ENCODE measurements at regions not wholly inside any gene's neighbourhood (a gene's known extent, or its start where the extent isn't known, plus 50 kb on each side); places are given as distances from the start of the nearest gene placed in this dataset.

DNA sequence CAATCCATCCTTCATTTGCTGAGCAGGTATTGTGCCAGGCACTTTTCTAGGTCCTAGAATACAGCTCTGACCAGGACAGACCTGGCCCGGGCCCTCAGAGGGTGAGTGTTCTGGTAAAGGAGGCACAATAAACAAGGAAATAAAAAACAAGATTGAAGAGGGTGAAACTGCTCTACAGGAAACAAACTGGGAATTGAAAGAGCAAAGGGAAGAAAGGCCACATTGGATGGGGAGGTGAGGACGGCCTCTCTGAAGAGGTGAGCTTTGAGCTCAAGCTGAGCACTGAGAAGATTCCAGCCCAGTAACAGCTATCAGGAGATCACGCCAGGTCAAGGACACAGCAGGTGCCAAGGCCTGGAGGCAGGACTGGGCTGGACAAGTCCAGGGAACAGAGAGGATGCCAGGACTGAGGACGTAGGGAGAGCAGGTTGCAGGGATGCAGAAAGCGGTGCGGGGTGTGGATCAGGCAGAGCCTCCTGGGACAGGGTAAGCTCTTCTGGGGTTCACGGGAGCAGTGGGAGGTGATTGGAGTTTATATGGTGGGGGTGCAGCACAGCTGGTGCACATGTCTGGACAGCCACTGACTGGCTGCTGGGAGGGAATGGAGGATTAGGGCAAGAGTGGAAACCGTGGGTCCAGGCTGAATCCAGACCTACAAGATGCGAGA is 433.3 kb downstream of the PREX1 start:
- Histone ChIP-seq H3K4me1 (ENCODE audit: control insufficient read depth, insufficient read depth, low read length, poor library complexity, severe bottlenecking) (peaks cover 3% of the 10 kb centered on the region), H3K36me3 (ENCODE audit: control insufficient read depth, insufficient read depth, low read length) (no peaks in the 10 kb centered on the region), H3K4me3 (ENCODE audit: extremely low read depth, insufficient read depth, low read length, poor library complexity, severe bottlenecking) (no peak overlapping the region), H3K9me3 (ENCODE audit: control insufficient read depth, low read length) (peaks cover 19% of the 10 kb centered on the region), H3K27ac (ENCODE audit: low read depth, low read length, severe bottlenecking) (no peak overlapping the region)
- WGBS, 2 experiments (ENCODE audit: insufficient coverage in 2 of 2): 92 to 94% methylated on average over 9 of the region's 9 CpGs

DNA sequence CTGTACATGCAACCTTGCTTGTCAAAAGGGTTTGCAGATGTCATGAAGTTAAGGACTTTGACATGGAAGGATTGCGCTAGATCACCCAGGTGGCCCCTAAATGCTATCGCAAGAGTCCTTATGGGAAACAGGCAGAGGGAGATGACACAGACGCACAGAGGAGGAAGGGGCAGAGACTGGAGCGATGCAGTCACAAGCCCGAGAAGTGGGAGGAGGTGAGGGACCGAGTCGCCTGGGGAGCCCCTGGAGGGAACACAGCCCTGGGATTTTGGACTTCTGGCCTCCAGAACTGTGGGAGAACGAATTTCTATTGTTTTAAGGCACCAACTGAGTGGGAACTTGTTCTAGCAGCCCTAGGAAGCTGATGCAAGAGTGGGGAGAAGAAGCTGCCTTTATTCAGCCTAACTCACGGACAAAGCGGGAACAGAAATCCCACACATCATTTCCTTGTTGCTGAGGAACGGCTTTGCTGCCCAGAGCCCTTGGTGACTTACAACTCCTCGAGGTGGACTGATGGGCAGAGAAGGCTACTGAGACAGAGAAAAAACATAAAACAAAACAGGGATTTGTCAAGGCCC is 434.0 kb downstream of the PREX1 start:
- Histone ChIP-seq H3K27ac (ENCODE audit: low read depth, low read length, severe bottlenecking) (no peak overlapping the region), H3K4me1 (ENCODE audit: control insufficient read depth, insufficient read depth, low read length, poor library complexity, severe bottlenecking) (peaks cover 3% of the 10 kb centered on the region), H3K4me3 (ENCODE audit: extremely low read depth, insufficient read depth, low read length, poor library complexity, severe bottlenecking) (no peak overlapping the region), H3K9me3 (ENCODE audit: control insufficient read depth, low read length) (peaks cover 19% of the 10 kb centered on the region), H3K36me3 (ENCODE audit: control insufficient read depth, insufficient read depth, low read length) (no peaks in the 10 kb centered on the region)
- WGBS, 2 experiments (ENCODE audit: insufficient coverage in 2 of 2): 88 to 91% methylated on average over 7 to 9 of the region's 12 CpGs

GRCh38 chr20:48393311-48393685 is 434.5 kb downstream of the PREX1 start:
- H3K36me3 ChIP-seq (ENCODE audit: control insufficient read depth, insufficient read depth, low read length): no peaks in the 10 kb centered on the region
- H3K4me3 ChIP-seq (ENCODE audit: extremely low read depth, insufficient read depth, low read length, poor library complexity, severe bottlenecking): no peak overlapping the region
- 78 to 91% methylated on average over 5 to 6 of the region's 8 CpGs for WGBS, 2 experiments (ENCODE audit: insufficient coverage in 2 of 2)
- peaks cover 3% of the 10 kb centered on the region for H3K4me1 ChIP-seq (ENCODE audit: control insufficient read depth, insufficient read depth, low read length, poor library complexity, severe bottlenecking)
- H3K9me3 ChIP-seq (ENCODE audit: control insufficient read depth, low read length): peaks cover 19% of the 10 kb centered on the region
- no peak overlapping the region for H3K27ac ChIP-seq (ENCODE audit: low read depth, low read length, severe bottlenecking)

DNA sequence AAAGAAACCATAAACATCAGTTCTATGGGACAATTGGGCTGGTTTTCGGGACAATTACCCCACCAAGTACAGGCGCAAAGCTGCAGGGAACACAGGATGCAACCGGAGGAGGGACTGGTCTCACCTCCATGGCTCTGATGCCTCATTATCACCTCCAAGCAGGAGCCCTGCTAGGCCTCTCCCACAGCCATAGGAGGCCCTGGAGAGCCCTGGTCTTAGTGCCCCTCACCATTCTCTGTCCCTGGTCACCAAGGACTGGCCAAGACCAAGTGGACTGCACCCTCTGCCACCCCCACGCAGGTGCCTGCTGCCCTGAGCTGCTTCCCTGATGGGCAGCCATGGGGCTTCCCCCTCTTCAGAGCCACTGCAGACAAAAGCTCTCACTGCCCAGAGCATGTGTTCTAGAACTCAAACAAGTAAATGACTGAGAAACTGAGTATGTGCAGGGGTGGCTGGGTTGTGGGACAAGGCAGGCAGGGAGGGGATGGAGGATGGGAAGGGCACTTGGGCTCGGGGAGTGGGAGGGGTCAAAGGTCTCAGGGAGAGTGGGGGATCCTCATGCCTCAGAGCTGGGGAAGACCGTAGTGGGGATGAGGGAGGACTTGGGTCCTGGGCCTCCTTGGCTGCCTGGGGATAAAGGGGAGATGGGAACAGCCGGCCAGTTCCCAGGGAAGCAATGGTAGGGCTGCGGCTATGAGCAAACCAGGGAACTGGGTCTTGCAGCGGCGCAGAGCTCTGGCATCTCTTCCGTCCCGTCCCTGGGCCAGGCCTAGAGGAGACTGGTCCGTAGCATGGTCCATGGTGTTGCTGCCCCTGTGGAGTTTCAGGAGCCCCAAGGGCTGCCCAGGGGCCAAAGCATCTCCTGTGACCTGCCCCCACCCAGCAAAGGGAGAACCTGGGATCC is 435.1 kb downstream of the PREX1 start:
- H3K36me3 ChIP-seq (ENCODE audit: control insufficient read depth, insufficient read depth, low read length): no peaks in the 10 kb centered on the region
- H3K4me3 ChIP-seq (ENCODE audit: extremely low read depth, insufficient read depth, low read length, poor library complexity, severe bottlenecking): no peak overlapping the region
- peaks cover 19% of the 10 kb centered on the region for H3K9me3 ChIP-seq (ENCODE audit: control insufficient read depth, low read length)
- 88 to 94% methylated on average over 11 to 13 of the region's 13 CpGs for WGBS, 2 experiments (ENCODE audit: insufficient coverage in 2 of 2)
- H3K27ac ChIP-seq (ENCODE audit: low read depth, low read length, severe bottlenecking): no peak overlapping the region
- H3K4me1 ChIP-seq (ENCODE audit: control insufficient read depth, insufficient read depth, low read length, poor library complexity, severe bottlenecking): peaks cover 3% of the 10 kb centered on the region

DNA sequence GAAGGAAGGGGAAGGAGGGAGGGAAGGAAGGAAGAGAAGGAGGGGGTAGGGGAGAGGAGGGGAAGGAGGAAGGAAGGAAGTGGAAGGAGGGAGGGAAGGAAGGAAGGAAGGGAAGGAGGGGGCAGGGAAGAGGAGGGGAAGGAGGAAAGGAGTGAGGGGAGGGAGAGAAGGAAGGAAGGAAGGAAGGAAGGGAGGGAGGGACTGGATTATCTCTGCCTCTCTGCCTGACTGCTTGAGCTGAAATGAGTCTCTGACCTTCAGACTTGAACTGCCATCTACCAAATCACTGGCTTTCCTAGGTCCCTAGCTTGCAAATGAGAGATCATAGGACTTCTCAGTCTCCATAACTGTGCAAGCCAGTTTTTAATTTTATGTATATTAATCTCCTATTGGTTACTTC is 436.8 kb downstream of the PREX1 start:
- peaks cover 19% of the 10 kb centered on the region for H3K9me3 ChIP-seq (ENCODE audit: control insufficient read depth, low read length)
- H3K27ac ChIP-seq (ENCODE audit: low read depth, low read length, severe bottlenecking): no peak overlapping the region
- H3K4me3 ChIP-seq (ENCODE audit: extremely low read depth, insufficient read depth, low read length, poor library complexity, severe bottlenecking): no peak overlapping the region
- H3K4me1 ChIP-seq (ENCODE audit: control insufficient read depth, insufficient read depth, low read length, poor library complexity, severe bottlenecking): peaks cover 3% of the 10 kb centered on the region
- no peaks in the 10 kb centered on the region for H3K36me3 ChIP-seq (ENCODE audit: control insufficient read depth, insufficient read depth, low read length)

- Histone ChIP-seq H3K36me3 (ENCODE audit: control insufficient read depth, insufficient read depth, low read length) (no peaks in the 10 kb centered on the region), H3K27ac (ENCODE audit: low read depth, low read length, severe bottlenecking) (no peak overlapping the region), H3K4me3 (ENCODE audit: extremely low read depth, insufficient read depth, low read length, poor library complexity, severe bottlenecking) (no peak overlapping the region), H3K9me3 (ENCODE audit: control insufficient read depth, low read length) (peaks cover 14% of the 10 kb centered on the region), H3K4me1 (ENCODE audit: control insufficient read depth, insufficient read depth, low read length, poor library complexity, severe bottlenecking) (no peaks in the 10 kb centered on the region)
- 86 to 88% methylated on average over 4 of the region's 5 CpGs for WGBS, 2 experiments (ENCODE audit: insufficient coverage in 2 of 2)
Observed at GRCh38 chr20:48387675-48388074, 440.1 kb downstream of the PREX1 start.

DNA sequence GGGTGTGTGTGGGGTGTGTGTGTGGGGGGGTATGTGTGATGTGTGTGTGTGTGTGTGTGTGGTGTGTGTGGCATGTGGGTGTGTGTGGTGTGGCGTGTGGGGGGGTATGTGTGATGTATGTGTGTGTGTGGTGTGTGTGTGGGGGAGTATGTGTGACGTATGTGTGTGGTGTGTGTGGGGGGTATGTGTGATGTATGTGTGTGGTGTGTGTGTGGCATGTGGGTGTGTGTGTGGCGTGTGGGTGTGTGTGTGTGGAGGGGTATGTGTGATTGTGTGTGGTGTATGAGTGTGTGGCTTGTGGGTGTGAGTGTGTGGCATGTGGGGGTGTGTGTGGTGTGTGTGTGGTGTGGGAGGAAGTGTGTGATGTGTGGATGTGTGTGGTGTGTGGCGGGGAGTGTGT is 442.3 kb downstream of the PREX1 start:
- no peaks in the 10 kb centered on the region for H3K36me3 ChIP-seq (ENCODE audit: control insufficient read depth, insufficient read depth, low read length)
- no peaks in the 10 kb centered on the region for H3K4me1 ChIP-seq (ENCODE audit: control insufficient read depth, insufficient read depth, low read length, poor library complexity, severe bottlenecking)
- H3K27ac ChIP-seq (ENCODE audit: low read depth, low read length, severe bottlenecking): no peak overlapping the region
- H3K4me3 ChIP-seq (ENCODE audit: extremely low read depth, insufficient read depth, low read length, poor library complexity, severe bottlenecking): no peak overlapping the region
- WGBS, 2 experiments (ENCODE audit: insufficient coverage in 2 of 2): 57 to 96% methylated on average over 2 to 3 of the region's 4 CpGs
- no peaks in the 10 kb centered on the region for H3K9me3 ChIP-seq (ENCODE audit: control insufficient read depth, low read length)

- H3K9me3 ChIP-seq (ENCODE audit: control insufficient read depth, low read length): no peaks in the 10 kb centered on the region
- no peak overlapping the region for H3K27ac ChIP-seq (ENCODE audit: low read depth, low read length, severe bottlenecking)
- no peaks in the 10 kb centered on the region for H3K4me1 ChIP-seq (ENCODE audit: control insufficient read depth, insufficient read depth, low read length, poor library complexity, severe bottlenecking)
- no peaks in the 10 kb centered on the region for H3K36me3 ChIP-seq (ENCODE audit: control insufficient read depth, insufficient read depth, low read length)
- 89 to 93% methylated on average over 15 to 16 of the region's 17 CpGs for WGBS, 2 experiments (ENCODE audit: insufficient coverage in 2 of 2)
- H3K4me3 ChIP-seq (ENCODE audit: extremely low read depth, insufficient read depth, low read length, poor library complexity, severe bottlenecking): no peak overlapping the region
Observed at GRCh38 chr20:48385114-48385513, 442.7 kb downstream of the PREX1 start.

DNA sequence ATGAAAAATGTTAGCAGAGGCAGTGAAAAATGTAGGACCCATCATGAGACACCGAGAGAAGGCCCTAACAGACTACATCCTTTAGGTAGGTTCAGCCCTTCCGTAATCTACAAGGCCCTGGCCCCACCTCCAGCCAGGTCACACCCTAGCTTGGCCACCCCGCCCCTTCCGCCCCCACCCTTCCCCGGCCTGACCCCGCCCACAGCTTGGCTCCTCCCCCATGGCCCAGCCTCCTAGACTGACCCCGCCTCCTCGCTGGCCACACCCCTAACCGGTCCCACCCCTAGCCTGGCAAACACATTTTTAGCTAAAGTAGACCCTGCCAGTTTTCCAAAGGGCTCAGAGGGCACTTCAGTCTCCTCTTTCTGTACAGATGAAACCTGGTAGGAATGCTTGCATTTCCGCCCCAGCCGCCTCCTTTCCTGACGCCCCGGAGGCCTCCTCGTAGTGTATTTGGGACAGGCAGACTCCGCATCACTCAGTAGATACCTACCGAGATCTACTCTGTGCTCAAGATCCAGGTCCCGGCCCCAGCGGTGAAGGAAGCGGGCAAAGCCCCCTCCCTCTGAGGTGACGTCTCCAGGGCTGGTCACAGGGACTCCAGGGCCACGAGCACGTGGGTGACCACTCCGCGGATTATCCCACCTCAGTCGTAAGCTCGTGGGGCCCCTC is 443.5 kb downstream of the PREX1 start:
- Histone ChIP-seq H3K27ac (ENCODE audit: low read depth, low read length, severe bottlenecking) (no peak overlapping the region), H3K36me3 (ENCODE audit: control insufficient read depth, insufficient read depth, low read length) (no peaks in the 10 kb centered on the region), H3K9me3 (ENCODE audit: control insufficient read depth, low read length) (no peaks in the 10 kb centered on the region), H3K4me3 (ENCODE audit: extremely low read depth, insufficient read depth, low read length, poor library complexity, severe bottlenecking) (no peak overlapping the region), H3K4me1 (ENCODE audit: control insufficient read depth, insufficient read depth, low read length, poor library complexity, severe bottlenecking) (no peaks in the 10 kb centered on the region)
- 95% methylated on average over 19 to 22 of the region's 26 CpGs for WGBS, 2 experiments (ENCODE audit: insufficient coverage in 2 of 2)

DNA sequence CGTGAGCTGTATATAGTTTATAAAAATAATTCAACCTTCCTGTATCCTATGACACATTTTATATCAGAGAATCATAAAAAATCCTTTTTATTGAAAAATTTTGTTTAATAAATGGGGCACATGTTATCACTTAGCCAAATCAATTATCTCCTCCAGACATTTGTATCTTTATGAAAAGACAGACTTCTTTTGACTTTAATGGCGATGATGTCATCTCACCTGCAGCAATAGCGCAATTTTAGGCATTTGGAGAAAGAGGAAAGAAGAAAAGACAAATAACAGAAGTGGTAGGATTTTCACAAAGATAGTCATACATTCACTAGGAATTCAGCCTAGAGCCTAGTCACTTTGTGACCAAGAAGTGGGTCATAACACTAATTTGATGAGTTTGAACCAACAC is 444.5 kb downstream of the PREX1 start:
- H3K27ac ChIP-seq (ENCODE audit: low read depth, low read length, severe bottlenecking): no peak overlapping the region
- WGBS, 2 experiments (ENCODE audit: insufficient coverage in 2 of 2): 100% methylated on average over 2 of the region's 3 CpGs; no CpG with 5 or more reads in 1 of the 2 experiments
- H3K36me3 ChIP-seq (ENCODE audit: control insufficient read depth, insufficient read depth, low read length): no peaks in the 10 kb centered on the region
- H3K4me3 ChIP-seq (ENCODE audit: extremely low read depth, insufficient read depth, low read length, poor library complexity, severe bottlenecking): no peak overlapping the region
- H3K9me3 ChIP-seq (ENCODE audit: control insufficient read depth, low read length): no peaks in the 10 kb centered on the region
- H3K4me1 ChIP-seq (ENCODE audit: control insufficient read depth, insufficient read depth, low read length, poor library complexity, severe bottlenecking): no peaks in the 10 kb centered on the region
